Gastroesophageal sphincter (tissue), 3 donors: ENCODE measurements at regions not wholly inside any gene's neighbourhood (a gene's known extent, or its start where the extent isn't known, plus 50 kb on each side); places are given as distances from the start of the nearest gene placed in this dataset.

Experiments used
- EP300 ChIP-seq: sonication (generic); formaldehyde crosslinking; IDR thresholded peaks from one replicate; pipeline ENCODE4 v1.6.1; 2017; ENCODE audit warnings: antibody characterized with exemption, mild to moderate bottlenecking
- POLR2A ChIP-seq, 2 donors: fragments of 450-650 bp; IDR thresholded peaks; one replicate each; pipeline ENCODE4 v1.6.1; 2017; ENCODE audit warnings: antibody characterized with exemption in 2 of 2, mild to moderate bottlenecking in 2 of 2, moderate library complexity in 1 of 2
- POLR2AphosphoS5 ChIP-seq: sonication (generic); formaldehyde crosslinking; IDR thresholded peaks from one replicate; pipeline ENCODE4 v1.6.1; 2017; ENCODE audit warnings: antibody characterized with exemption
- TF ChIP-seq, protein P1 (sequence below), 4 experiments: fragments of 200-600 bp in 2 of 4; fragments of 450-650 bp in 2 of 4; sonication (generic) in 1 of 4; IDR thresholded peaks; one replicate each; pipeline ENCODE4 v1.5.1; 2017 to 2019; ENCODE audit warnings: antibody characterized with exemption in 4 of 4, mild to moderate bottlenecking in 2 of 4, moderate library complexity in 2 of 4

DNA sequence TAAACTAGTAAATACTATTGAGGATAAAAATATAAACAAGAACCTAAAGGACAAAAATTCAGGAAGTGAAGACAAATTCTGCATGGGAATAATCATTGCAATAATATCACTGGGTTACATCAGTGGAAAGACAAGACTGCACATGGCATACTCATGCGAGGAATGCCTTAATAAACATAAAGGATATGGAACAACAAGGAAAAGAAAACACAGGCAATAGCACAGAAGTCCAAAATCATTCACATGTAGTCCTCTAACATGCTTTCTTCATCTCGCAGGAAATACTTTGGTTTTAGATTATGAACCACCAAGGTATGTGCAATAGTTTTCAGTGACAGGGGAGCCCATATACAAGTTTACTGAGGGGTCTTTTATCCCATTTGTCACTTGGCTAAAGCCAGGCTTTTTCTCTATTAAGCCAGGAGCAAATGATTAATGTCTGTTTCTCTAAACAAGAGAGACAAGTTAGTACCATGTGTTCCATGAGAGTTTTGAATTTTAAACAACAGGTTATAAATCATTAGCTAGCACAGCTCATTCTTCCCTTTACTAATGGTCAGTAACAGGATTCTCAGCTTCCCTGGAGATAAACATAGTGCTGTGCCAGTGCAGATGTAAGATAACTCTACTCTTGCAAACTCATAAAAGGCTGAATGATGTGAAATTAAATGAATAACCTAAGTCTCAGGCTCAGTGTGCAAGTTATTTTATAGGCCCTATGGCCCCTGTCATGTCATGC, 353.6 kb upstream of the FSIP2 start:
- TF ChIP-seq, protein P1, sequence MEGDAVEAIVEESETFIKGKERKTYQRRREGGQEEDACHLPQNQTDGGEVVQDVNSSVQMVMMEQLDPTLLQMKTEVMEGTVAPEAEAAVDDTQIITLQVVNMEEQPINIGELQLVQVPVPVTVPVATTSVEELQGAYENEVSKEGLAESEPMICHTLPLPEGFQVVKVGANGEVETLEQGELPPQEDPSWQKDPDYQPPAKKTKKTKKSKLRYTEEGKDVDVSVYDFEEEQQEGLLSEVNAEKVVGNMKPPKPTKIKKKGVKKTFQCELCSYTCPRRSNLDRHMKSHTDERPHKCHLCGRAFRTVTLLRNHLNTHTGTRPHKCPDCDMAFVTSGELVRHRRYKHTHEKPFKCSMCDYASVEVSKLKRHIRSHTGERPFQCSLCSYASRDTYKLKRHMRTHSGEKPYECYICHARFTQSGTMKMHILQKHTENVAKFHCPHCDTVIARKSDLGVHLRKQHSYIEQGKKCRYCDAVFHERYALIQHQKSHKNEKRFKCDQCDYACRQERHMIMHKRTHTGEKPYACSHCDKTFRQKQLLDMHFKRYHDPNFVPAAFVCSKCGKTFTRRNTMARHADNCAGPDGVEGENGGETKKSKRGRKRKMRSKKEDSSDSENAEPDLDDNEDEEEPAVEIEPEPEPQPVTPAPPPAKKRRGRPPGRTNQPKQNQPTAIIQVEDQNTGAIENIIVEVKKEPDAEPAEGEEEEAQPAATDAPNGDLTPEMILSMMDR (IDR thresholded peaks at IDR 0.05) = no peak
- TF ChIP-seq EP300 = no peak
- TF ChIP-seq POLR2A (IDR thresholded peaks at IDR 0.05) = no peak
- no peak for TF ChIP-seq POLR2AphosphoS5
